Fibroblast of skin of left biceps (primary cell): ENCODE measurements at regions not wholly inside any gene's neighbourhood (a gene's known extent, or its start where the extent isn't known, plus 50 kb on each side); places are given as distances from the start of the nearest gene placed in this dataset.
A peak's percentile ranks its signal among the peaks of the same experiment; 100 is the strongest.

Experiments used
- DNase-seq, 2 experiments: peaks; one replicate each; pipeline ENCODE4 v3.0.0-alpha.2; 2013; ENCODE audit warnings: low read depth in 2 of 2

- DNase-seq = no peak
Measured at GRCh38 chr4:4693258-4693657, 151.4 kb upstream of the STX18 start.

GRCh38 chr4:4690854-4691253 lies 149.0 kb upstream of the STX18 start:
- DNase-seq = no peak

GRCh38 chr4:4689694-4690440 lies 148.0 kb upstream of the STX18 start:
- no peak for DNase-seq

GRCh38 chr4:4687935-4688727 lies 146.3 kb upstream of the STX18 start:
- no peak for DNase-seq

- DNase-seq = no peak
Measured at GRCh38 chr4:4687100-4687499, 145.3 kb upstream of the STX18 start.

GRCh38 chr4:4685810-4686795 lies 144.3 kb upstream of the STX18 start:
- DNase-seq = no peak

GRCh38 chr4:4681653-4682052 lies 139.8 kb upstream of the STX18 start:
- no peak for DNase-seq

- DNase-seq = no peak
Measured at GRCh38 chr4:4680758-4681157, 138.9 kb upstream of the STX18 start.

- no peak for DNase-seq
Measured at GRCh38 chr4:4680243-4680642, 138.4 kb upstream of the STX18 start.

GRCh38 chr4:4677556-4678522 lies 136.0 kb upstream of the STX18 start:
- DNase-seq = peak; percentile 61 to 68

GRCh38 chr4:4675641-4676040 lies 133.8 kb upstream of the STX18 start:
- DNase-seq = no peak

GRCh38 chr4:4675051-4675581 lies 133.3 kb upstream of the STX18 start:
- DNase-seq = no peak

GRCh38 chr4:4673070-4673469 lies 131.2 kb upstream of the STX18 start:
- DNase-seq = no peak

- DNase-seq = no peak
Measured at GRCh38 chr4:4672402-4672801, 130.6 kb upstream of the STX18 start.

- DNase-seq = no peak
Measured at GRCh38 chr4:4671774-4672349, 130.0 kb upstream of the STX18 start.

- DNase-seq = no peak
Measured at GRCh38 chr4:4670869-4671268, 129.0 kb upstream of the STX18 start.

GRCh38 chr4:4668355-4669210 lies 126.7 kb upstream of the STX18 start:
- no peak for DNase-seq

- DNase-seq = no peak
Measured at GRCh38 chr4:4667622-4668081, 125.8 kb upstream of the STX18 start.
